ENCODE measurements at regions not wholly inside any gene's neighbourhood (a gene's known extent, or its start where the extent isn't known, plus 50 kb on each side); places are given as distances from the start of the nearest gene placed in this dataset.

GRCh38 chr4:13705521-13706041 lies 78.1 kb upstream of the BOD1L1 start:
- CTCF ChIA-PET = no interaction called here
- H3K79me2 ChIP-seq (ENCODE audit: low read length) = no peaks in the 10 kb centered on the region
- peak overlapping the region; percentile 66 for H3K4me2 ChIP-seq (ENCODE audit: low read length)
- POLR2A ChIA-PET (ENCODE audit: unreplicated experiment) = interaction anchor here (0.6 to 0.7 kb wide), 4 partner anchors 10 to 231 kb away, joined by 3 to 8 read pairs (median 4); no protein-coding TSS in a partner anchor
- peak overlapping the region; percentile 11; the same call in 1 of the 2 replicates for H3K9ac ChIP-seq (ENCODE audit: low read length)
- intact Hi-C loops (cut with micrococcal nuclease) = loop anchor here (10.0 kb wide), 1 partner anchor 149 kb away; no protein-coding TSS in a partner anchor
- H3F3A ChIP-seq (ENCODE audit: low read length, unreplicated experiment) = peaks cover 9% of the 10 kb centered on the region
- H2AFZ ChIP-seq (ENCODE audit: low read length) = peak overlapping the region; percentile 62
- 0 out of 2 replicates have a peak overlapping the region, but pooled peaks have one; percentile 17 for H3K4me3 ChIP-seq (ENCODE audit: low read length)
- BruUV-seq (replicated peaks) = no TSS peak
- no peaks in the 10 kb centered on the region for H4K20me1 ChIP-seq (ENCODE audit: low read length)
- ATAC-seq = peak; percentile 65
- H3K27me3 ChIP-seq (ENCODE audit: low read length) = no peaks in the 10 kb centered on the region
- no peaks in the 10 kb centered on the region for H3K9me3 ChIP-seq (ENCODE audit: low read length)
- TF ChIP-seq CTCF (conservative IDR thresholded peaks at IDR 0.05; ENCODE audit: low read depth, low read length) (no peak), EZH2 (IDR thresholded peaks at IDR 0.05; ENCODE audit: low read length, unreplicated experiment) (no peak), EZH2phosphoT487 (IDR thresholded peaks at IDR 0.05; ENCODE audit: borderline replicate concordance, low read length) (no peak)
- peak; percentile 64 for DNase-seq
- no peaks in the 10 kb centered on the region for H3K9me2 ChIP-seq (replicated peaks; ENCODE audit: low read length)
- H3K4me1 ChIP-seq (ENCODE audit: insufficient read depth, low read length) = peaks cover 44% of the 10 kb centered on the region
- peak overlapping the region; percentile 75 for H3K27ac ChIP-seq (ENCODE audit: low read length)
- no peaks in the 10 kb centered on the region for H3K36me3 ChIP-seq (ENCODE audit: low read depth, low read length)

DNA sequence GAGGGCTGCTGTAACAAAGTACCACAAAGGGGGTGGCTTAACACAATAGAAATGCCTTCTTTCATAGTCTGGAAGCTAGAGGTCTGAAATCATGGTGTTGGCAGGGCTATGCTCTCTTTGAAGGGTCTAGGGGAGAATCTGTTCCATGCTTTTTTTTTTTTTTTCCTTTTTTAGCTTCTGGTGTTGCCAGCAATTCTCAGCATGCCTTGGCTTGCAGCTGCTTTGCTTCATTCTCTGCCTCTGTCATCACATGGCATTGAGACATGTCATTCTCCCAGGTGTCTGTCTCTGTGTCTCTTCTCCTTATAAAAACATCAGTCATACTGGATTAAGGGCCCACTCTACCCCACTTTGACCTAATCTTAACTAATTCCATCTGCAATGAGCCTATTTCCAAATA lies 78.6 kb upstream of the BOD1L1 start:
- H3K9ac ChIP-seq (ENCODE audit: low read length) = peak overlapping the region; percentile 11; the same call in 1 of the 2 replicates
- H3K4me2 ChIP-seq (ENCODE audit: low read length) = peak overlapping the region; percentile 66
- H3F3A ChIP-seq (ENCODE audit: low read length, unreplicated experiment) = peaks cover 6% of the 10 kb centered on the region
- H3K9me2 ChIP-seq (replicated peaks; ENCODE audit: low read length) = no peaks in the 10 kb centered on the region
- no peaks in the 10 kb centered on the region for H3K9me3 ChIP-seq (ENCODE audit: low read length)
- BruUV-seq (replicated peaks) = TSS peak; percentile 18
- no peaks in the 10 kb centered on the region for H3K27me3 ChIP-seq (ENCODE audit: low read length)
- H3K4me3 ChIP-seq (ENCODE audit: low read length) = no peak overlapping the region
- ChIA-PET POLR2A (ENCODE audit: unreplicated experiment) (interaction anchor here (0.6 kb wide), 3 partner anchors 10 to 200 kb away, joined by 3 to 8 read pairs (median 5); no protein-coding TSS in a partner anchor), CTCF (no interaction called here)
- no peaks in the 10 kb centered on the region for H3K79me2 ChIP-seq (ENCODE audit: low read length)
- intact Hi-C loops (cut with micrococcal nuclease) = loop anchor here (10.0 kb wide), 1 partner anchor 149 kb away; no protein-coding TSS in a partner anchor
- H4K20me1 ChIP-seq (ENCODE audit: low read length) = no peaks in the 10 kb centered on the region
- H3K4me1 ChIP-seq (ENCODE audit: insufficient read depth, low read length) = peaks cover 40% of the 10 kb centered on the region
- ATAC-seq = no peak; the same call in 1 of the 2 replicates
- no peak for DNase-seq
- no peaks in the 10 kb centered on the region for H3K36me3 ChIP-seq (ENCODE audit: low read depth, low read length)
- TF ChIP-seq EZH2phosphoT487 (IDR thresholded peaks at IDR 0.05; ENCODE audit: borderline replicate concordance, low read length) = no peak
- peak overlapping the region; percentile 75 for H3K27ac ChIP-seq (ENCODE audit: low read length)
- H2AFZ ChIP-seq (ENCODE audit: low read length) = peak overlapping the region; percentile 62

- intact Hi-C loops (cut with micrococcal nuclease) = loop anchor here (10.0 kb wide), 1 partner anchor 148 kb away; no protein-coding TSS in a partner anchor
- Histone ChIP-seq H3K36me3 (ENCODE audit: low read depth, low read length) (no peaks in the 10 kb centered on the region), H3K9me3 (ENCODE audit: low read length) (no peaks in the 10 kb centered on the region), H3K9ac (ENCODE audit: low read length) (no peak overlapping the region), H3K9me2 (replicated peaks; ENCODE audit: low read length) (no peaks in the 10 kb centered on the region), H3K79me2 (ENCODE audit: low read length) (no peaks in the 10 kb centered on the region), H3K27me3 (ENCODE audit: low read length) (no peaks in the 10 kb centered on the region), H3F3A (ENCODE audit: low read length, unreplicated experiment) (peaks cover under 1% of the 10 kb centered on the region), H3K4me1 (ENCODE audit: insufficient read depth, low read length) (peaks cover 34% of the 10 kb centered on the region), H3K4me2 (ENCODE audit: low read length) (no peak overlapping the region), H3K4me3 (ENCODE audit: low read length) (no peak overlapping the region), H2AFZ (ENCODE audit: low read length) (0 out of 2 replicates have a peak overlapping the region, but pooled peaks have one; percentile 62), H3K27ac (ENCODE audit: low read length) (no peak overlapping the region), H4K20me1 (ENCODE audit: low read length) (no peaks in the 10 kb centered on the region)
- TF ChIP-seq EZH2 (IDR thresholded peaks at IDR 0.05; ENCODE audit: low read length, unreplicated experiment) (no peak), CTCF (conservative IDR thresholded peaks at IDR 0.05; ENCODE audit: low read depth, low read length) (no peak), EZH2phosphoT487 (IDR thresholded peaks at IDR 0.05; ENCODE audit: borderline replicate concordance, low read length) (no peak)
- ATAC-seq (no peak), DNase-seq (no peak)
- ChIA-PET POLR2A (ENCODE audit: unreplicated experiment) (no interaction called here), CTCF (no interaction called here)
- no TSS peak for BruUV-seq (replicated peaks)
Measured at GRCh38 chr4:13706716-13707115, 79.2 kb upstream of the BOD1L1 start.
